ENCODE measurements at regions not wholly inside any gene's neighbourhood (a gene's known extent, or its start where the extent isn't known, plus 50 kb on each side); places are given as distances from the start of the nearest gene placed in this dataset.
"Not testable (repeated sequence)": the region's sequence is repeated elsewhere in the genome, so short reads cannot be mapped to it uniquely, and the experiment has no call there.

GRCh38 chr3:16011376-16011775 lies 163.1 kb upstream of the GALNT15 start:
- Histone ChIP-seq H3K9ac (no peak overlapping the region), H3K9me3 (ENCODE audit: control insufficient read depth, low read length) (no peaks in the 10 kb centered on the region), H3K4me1 (no peaks in the 10 kb centered on the region), H3K27ac (no peak overlapping the region), H3K4me3 (ENCODE audit: low read depth, low read length) (no peak overlapping the region), H3K79me2 (no peaks in the 10 kb centered on the region), H3K4me2 (ENCODE audit: low read length) (no peak overlapping the region), H3K27me3 (ENCODE audit: control insufficient read depth, insufficient read depth, low read length) (no peaks in the 10 kb centered on the region), H2AFZ (no peak overlapping the region), H3K36me3 (ENCODE audit: control insufficient read depth, insufficient read depth, low read length) (no peaks in the 10 kb centered on the region)
- TF ChIP-seq, protein P1, sequence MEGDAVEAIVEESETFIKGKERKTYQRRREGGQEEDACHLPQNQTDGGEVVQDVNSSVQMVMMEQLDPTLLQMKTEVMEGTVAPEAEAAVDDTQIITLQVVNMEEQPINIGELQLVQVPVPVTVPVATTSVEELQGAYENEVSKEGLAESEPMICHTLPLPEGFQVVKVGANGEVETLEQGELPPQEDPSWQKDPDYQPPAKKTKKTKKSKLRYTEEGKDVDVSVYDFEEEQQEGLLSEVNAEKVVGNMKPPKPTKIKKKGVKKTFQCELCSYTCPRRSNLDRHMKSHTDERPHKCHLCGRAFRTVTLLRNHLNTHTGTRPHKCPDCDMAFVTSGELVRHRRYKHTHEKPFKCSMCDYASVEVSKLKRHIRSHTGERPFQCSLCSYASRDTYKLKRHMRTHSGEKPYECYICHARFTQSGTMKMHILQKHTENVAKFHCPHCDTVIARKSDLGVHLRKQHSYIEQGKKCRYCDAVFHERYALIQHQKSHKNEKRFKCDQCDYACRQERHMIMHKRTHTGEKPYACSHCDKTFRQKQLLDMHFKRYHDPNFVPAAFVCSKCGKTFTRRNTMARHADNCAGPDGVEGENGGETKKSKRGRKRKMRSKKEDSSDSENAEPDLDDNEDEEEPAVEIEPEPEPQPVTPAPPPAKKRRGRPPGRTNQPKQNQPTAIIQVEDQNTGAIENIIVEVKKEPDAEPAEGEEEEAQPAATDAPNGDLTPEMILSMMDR (IDR thresholded peaks at IDR 0.05), result no peak

- Histone ChIP-seq H3K4me3 (ENCODE audit: low read depth, low read length) (no peak overlapping the region), H3K9me3 (ENCODE audit: control insufficient read depth, low read length) (no peaks in the 10 kb centered on the region), H2AFZ (no peak overlapping the region), H3K27me3 (ENCODE audit: control insufficient read depth, insufficient read depth, low read length) (no peaks in the 10 kb centered on the region), H3K9ac (no peak overlapping the region), H3K4me2 (ENCODE audit: low read length) (no peak overlapping the region), H3K27ac (no peak overlapping the region), H3K4me1 (no peaks in the 10 kb centered on the region), H3K79me2 (no peaks in the 10 kb centered on the region), H3K36me3 (ENCODE audit: control insufficient read depth, insufficient read depth, low read length) (no peaks in the 10 kb centered on the region)
- TF ChIP-seq, protein P1 (IDR thresholded peaks at IDR 0.05), result no peak
Measured at GRCh38 chr3:16012086-16012485, 162.4 kb upstream of the GALNT15 start.

DNA sequence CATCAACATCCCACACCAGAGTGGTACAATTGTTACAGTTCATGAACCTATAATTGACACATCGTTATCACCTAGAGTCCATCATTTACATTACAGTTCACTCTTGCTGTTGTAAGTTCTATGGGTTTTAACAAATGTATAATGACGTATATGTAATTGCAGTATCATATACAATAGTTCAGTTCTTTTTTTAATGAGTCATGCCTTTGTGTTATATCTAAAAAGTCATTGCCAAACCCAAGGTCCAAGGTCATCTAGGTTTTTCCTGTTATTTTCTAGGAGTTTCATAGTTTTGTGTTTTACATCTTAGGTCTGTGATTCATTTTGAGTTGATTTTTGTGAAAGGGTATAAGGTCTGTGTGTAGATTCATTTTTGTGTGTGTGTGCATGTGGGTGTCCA lies 160.9 kb upstream of the GALNT15 start:
- Histone ChIP-seq H3K9ac (no peak overlapping the region), H3K27ac (no peak overlapping the region), H3K9me3 (ENCODE audit: control insufficient read depth, low read length) (no peaks in the 10 kb centered on the region), H3K4me2 (ENCODE audit: low read length) (no peak overlapping the region), H2AFZ (no peak overlapping the region), H3K36me3 (ENCODE audit: control insufficient read depth, insufficient read depth, low read length) (no peaks in the 10 kb centered on the region), H3K79me2 (no peaks in the 10 kb centered on the region), H3K27me3 (ENCODE audit: control insufficient read depth, insufficient read depth, low read length) (no peaks in the 10 kb centered on the region), H3K4me3 (ENCODE audit: low read depth, low read length) (no peak overlapping the region), H3K4me1 (no peaks in the 10 kb centered on the region)
- TF ChIP-seq, protein P1 (IDR thresholded peaks at IDR 0.05), result no peak

DNA sequence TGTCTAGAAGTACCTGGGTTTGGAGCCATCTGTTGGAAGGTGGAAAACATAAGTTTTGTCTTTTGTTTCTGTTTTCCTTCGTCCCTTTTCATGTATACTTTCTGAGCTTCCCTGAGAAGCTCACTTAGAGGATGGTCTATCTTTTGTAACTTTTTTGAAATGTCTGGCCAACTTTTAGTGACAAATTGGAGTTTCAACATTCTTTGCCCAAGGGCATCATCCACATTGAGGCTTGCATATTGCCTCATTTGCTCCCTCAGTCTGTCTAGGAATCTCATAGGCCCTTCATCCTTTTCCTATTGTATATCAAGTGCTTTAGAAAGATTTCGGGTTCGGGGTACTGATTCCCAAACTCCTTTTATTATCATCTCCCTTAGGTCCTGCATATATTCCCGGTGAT lies 152.7 kb upstream of the GALNT15 start:
- not testable (repeated sequence) for H3K9me3 ChIP-seq (ENCODE audit: control insufficient read depth, low read length); H2AFZ ChIP-seq; H3K4me3 ChIP-seq (ENCODE audit: low read depth, low read length); H3K27me3 ChIP-seq (ENCODE audit: control insufficient read depth, insufficient read depth, low read length); H3K27ac ChIP-seq; H3K4me2 ChIP-seq (ENCODE audit: low read length); H3K9ac ChIP-seq; H3K36me3 ChIP-seq (ENCODE audit: control insufficient read depth, insufficient read depth, low read length); H3K4me1 ChIP-seq; H3K79me2 ChIP-seq

- not testable (repeated sequence) for H3K4me1 ChIP-seq; H3K27me3 ChIP-seq (ENCODE audit: control insufficient read depth, insufficient read depth, low read length)
Measured at GRCh38 chr3:16023881-16024280, 150.6 kb upstream of the GALNT15 start.

GRCh38 chr3:16024548-16024947 lies 149.9 kb upstream of the GALNT15 start:
- H3K9ac ChIP-seq, result no peak overlapping the region
- H3K27ac ChIP-seq, result no peak overlapping the region
- H3K27me3 ChIP-seq (ENCODE audit: control insufficient read depth, insufficient read depth, low read length), result no peaks in the 10 kb centered on the region
- no peaks in the 10 kb centered on the region for H3K79me2 ChIP-seq
- no peak overlapping the region for H3K4me2 ChIP-seq (ENCODE audit: low read length)
- H3K9me3 ChIP-seq (ENCODE audit: control insufficient read depth, low read length), result no peaks in the 10 kb centered on the region
- no peak overlapping the region for H3K4me3 ChIP-seq (ENCODE audit: low read depth, low read length)
- TF ChIP-seq, protein P1 (IDR thresholded peaks at IDR 0.05), result no peak
- no peaks in the 10 kb centered on the region for H3K36me3 ChIP-seq (ENCODE audit: control insufficient read depth, insufficient read depth, low read length)
- no peaks in the 10 kb centered on the region for H3K4me1 ChIP-seq
- H2AFZ ChIP-seq, result no peak overlapping the region

More at GRCh38 chr3:16023881-16024280, 150.6 kb upstream of the GALNT15 start:
- not testable (repeated sequence) for H3K79me2 ChIP-seq; H3K9me3 ChIP-seq (ENCODE audit: control insufficient read depth, low read length); H3K9ac ChIP-seq; H3K4me2 ChIP-seq (ENCODE audit: low read length); H2AFZ ChIP-seq; H3K4me3 ChIP-seq (ENCODE audit: low read depth, low read length); H3K36me3 ChIP-seq (ENCODE audit: control insufficient read depth, insufficient read depth, low read length); H3K27ac ChIP-seq

Data from parathyroid adenoma (tissue), 2 donors.